ENCODE measurements at regions not wholly inside any gene's neighbourhood (a gene's known extent, or its start where the extent isn't known, plus 50 kb on each side); places are given as distances from the start of the nearest gene placed in this dataset.

GRCh38 chr1:193606035-193606434, 419.6 kb upstream of the B3GALT2 start:
- no peak for DNase-seq (ENCODE audit: low read depth)

- DNase-seq (ENCODE audit: low read depth), result no peak
Measured at GRCh38 chr1:193602705-193603104, 416.3 kb upstream of the B3GALT2 start.

GRCh38 chr1:193593147-193593885, 406.9 kb upstream of the B3GALT2 start:
- DNase-seq (ENCODE audit: low read depth), result no peak

GRCh38 chr1:193592317-193592716, 405.9 kb upstream of the B3GALT2 start:
- no peak for DNase-seq (ENCODE audit: low read depth)

- no peak for DNase-seq (ENCODE audit: low read depth)
Measured at GRCh38 chr1:193590102-193590501, 403.7 kb upstream of the B3GALT2 start.

GRCh38 chr1:193589597-193590040, 403.2 kb upstream of the B3GALT2 start:
- no peak for DNase-seq (ENCODE audit: low read depth)

- DNase-seq (ENCODE audit: low read depth), result no peak
Measured at GRCh38 chr1:193588311-193589082, 402.1 kb upstream of the B3GALT2 start.

GRCh38 chr1:193584731-193585239, 398.4 kb upstream of the B3GALT2 start:
- DNase-seq (ENCODE audit: low read depth), result no peak

GRCh38 chr1:193581341-193581740, 394.9 kb upstream of the B3GALT2 start:
- DNase-seq (ENCODE audit: low read depth), result no peak

GRCh38 chr1:193580419-193580818, 394.0 kb upstream of the B3GALT2 start:
- DNase-seq (ENCODE audit: low read depth), result no peak

GRCh38 chr1:193579323-193579722, 392.9 kb upstream of the B3GALT2 start:
- DNase-seq (ENCODE audit: low read depth), result no peak

GRCh38 chr1:193574913-193575312, 388.5 kb upstream of the B3GALT2 start:
- no peak for DNase-seq (ENCODE audit: low read depth)

- DNase-seq (ENCODE audit: low read depth), result no peak
Measured at GRCh38 chr1:193569983-193570269, 383.5 kb upstream of the B3GALT2 start.

GRCh38 chr1:193569096-193569982, 382.9 kb upstream of the B3GALT2 start:
- DNase-seq (ENCODE audit: low read depth), result no peak

- DNase-seq (ENCODE audit: low read depth), result no peak
Measured at GRCh38 chr1:193568512-193568911, 382.1 kb upstream of the B3GALT2 start.

- DNase-seq (ENCODE audit: low read depth), result no peak
Measured at GRCh38 chr1:193567937-193568336, 381.5 kb upstream of the B3GALT2 start.

- DNase-seq (ENCODE audit: low read depth), result no peak
Measured at GRCh38 chr1:193566735-193567134, 380.3 kb upstream of the B3GALT2 start.

GRCh38 chr1:193565971-193566577, 379.7 kb upstream of the B3GALT2 start:
- no peak for DNase-seq (ENCODE audit: low read depth)

- DNase-seq (ENCODE audit: low read depth), result no peak
Measured at GRCh38 chr1:193562121-193562520, 375.7 kb upstream of the B3GALT2 start.

GRCh38 chr1:193558491-193559028, 372.1 kb upstream of the B3GALT2 start:
- DNase-seq (ENCODE audit: low read depth), result no peak

GRCh38 chr1:193555662-193556441, 369.4 kb upstream of the B3GALT2 start:
- DNase-seq (ENCODE audit: low read depth), result no peak
